ENCODE measurements at regions not wholly inside any gene's neighbourhood (a gene's known extent, or its start where the extent isn't known, plus 50 kb on each side); places are given as distances from the start of the nearest gene placed in this dataset.

GRCh38 chr16:52871481-52871880 lies 181.2 kb downstream of the CHD9NB start:
- no peak overlapping the region for H3K27ac ChIP-seq (ENCODE audit: low read depth, low read length)
- no peaks in the 10 kb centered on the region for H3K79me2 ChIP-seq (ENCODE audit: control insufficient read depth, insufficient read depth, low read length, poor library complexity)
- no peaks in the 10 kb centered on the region for H3K27me3 ChIP-seq (ENCODE audit: insufficient read depth, low read length)
- no peak overlapping the region for H3K9ac ChIP-seq (ENCODE audit: low read length)
- no peaks in the 10 kb centered on the region for H3K79me1 ChIP-seq (ENCODE audit: low read length)
- no peak overlapping the region for H4K12ac ChIP-seq (ENCODE audit: low read depth, low read length)
- H3K4me2 ChIP-seq (ENCODE audit: low read length): no peak overlapping the region
- H2AK5ac ChIP-seq (ENCODE audit: low read length): no peak overlapping the region
- no peak overlapping the region for H4K91ac ChIP-seq (ENCODE audit: low read depth, low read length)
- no peak overlapping the region for H3K14ac ChIP-seq (ENCODE audit: low read length)
- H4K8ac ChIP-seq (ENCODE audit: low read depth, low read length): no peak overlapping the region
- no peak overlapping the region for H2BK5ac ChIP-seq (ENCODE audit: low read depth, low read length, poor library complexity)
- H3K23ac ChIP-seq (ENCODE audit: low read length): no peak overlapping the region
- no peaks in the 10 kb centered on the region for H3K36me3 ChIP-seq (ENCODE audit: control insufficient read depth in 1 of 2, insufficient read depth in 2 of 2, low read length in 2 of 2)
- H2BK12ac ChIP-seq (ENCODE audit: low read length): no peak overlapping the region
- no peak overlapping the region for H3K4ac ChIP-seq (ENCODE audit: low read depth, low read length)
- no peak overlapping the region for H3K4me3 ChIP-seq (ENCODE audit: low read depth, low read length)
- no peak overlapping the region for H2BK120ac ChIP-seq (ENCODE audit: insufficient read depth, low read length, poor library complexity)
- H2AFZ ChIP-seq (ENCODE audit: insufficient read depth, low read length, poor library complexity): no peak overlapping the region
- no peak overlapping the region for H3K18ac ChIP-seq (ENCODE audit: low read length)
- DNase-seq: no peak
- H3K9me3 ChIP-seq (ENCODE audit: insufficient read depth, low read depth, low read length): peaks cover 1% of the 10 kb centered on the region
- H3K4me1 ChIP-seq (ENCODE audit: control insufficient read depth in 1 of 2, insufficient read depth in 2 of 2, low read length in 2 of 2): no peaks in the 10 kb centered on the region

- DNase-seq: no peak
- Histone ChIP-seq H2AFZ (ENCODE audit: insufficient read depth, low read length, poor library complexity) (no peak overlapping the region), H3K9ac (ENCODE audit: low read length) (no peak overlapping the region), H3K23ac (ENCODE audit: low read length) (no peak overlapping the region), H4K12ac (ENCODE audit: low read depth, low read length) (no peak overlapping the region), H3K4me1 (ENCODE audit: control insufficient read depth in 1 of 2, insufficient read depth in 2 of 2, low read length in 2 of 2) (peaks cover 0 to 4% of the 10 kb centered on the region in 2 experiments), H3K4ac (ENCODE audit: low read depth, low read length) (no peak overlapping the region), H3K27me3 (ENCODE audit: insufficient read depth, low read length) (no peaks in the 10 kb centered on the region), H3K4me2 (ENCODE audit: low read length) (no peak overlapping the region), H3K79me1 (ENCODE audit: low read length) (no peaks in the 10 kb centered on the region), H3K4me3 (ENCODE audit: low read depth, low read length) (no peak overlapping the region), H2BK120ac (ENCODE audit: insufficient read depth, low read length, poor library complexity) (no peak overlapping the region), H4K91ac (ENCODE audit: low read depth, low read length) (no peak overlapping the region), H3K9me3 (ENCODE audit: insufficient read depth, low read depth, low read length) (no peaks in the 10 kb centered on the region), H3K36me3 (ENCODE audit: control insufficient read depth in 1 of 2, insufficient read depth in 2 of 2, low read length in 2 of 2) (no peaks in the 10 kb centered on the region), H3K27ac (ENCODE audit: low read depth, low read length) (no peak overlapping the region), H3K14ac (ENCODE audit: low read length) (no peak overlapping the region), H4K8ac (ENCODE audit: low read depth, low read length) (no peak overlapping the region), H2BK12ac (ENCODE audit: low read length) (no peak overlapping the region), H3K79me2 (ENCODE audit: control insufficient read depth, insufficient read depth, low read length, poor library complexity) (no peaks in the 10 kb centered on the region), H3K18ac (ENCODE audit: low read length) (no peak overlapping the region), H2BK5ac (ENCODE audit: low read depth, low read length, poor library complexity) (no peak overlapping the region), H2AK5ac (ENCODE audit: low read length) (no peak overlapping the region)
- no CpG with 5 or more reads among the region's 1 CpG for WGBS (ENCODE audit: extremely low coverage, insufficient coverage, insufficient read length)
These were observed 183.5 kb downstream of the CHD9NB start for GRCh38 chr16:52869243-52869642.

- no peak overlapping the region for H2BK120ac ChIP-seq (ENCODE audit: insufficient read depth, low read length, poor library complexity)
- H3K4me2 ChIP-seq (ENCODE audit: low read length): no peak overlapping the region
- no peak overlapping the region for H2BK12ac ChIP-seq (ENCODE audit: low read length)
- no peaks in the 10 kb centered on the region for H3K27me3 ChIP-seq (ENCODE audit: insufficient read depth, low read length)
- DNase-seq: no peak
- no peak overlapping the region for H4K91ac ChIP-seq (ENCODE audit: low read depth, low read length)
- H3K4me3 ChIP-seq (ENCODE audit: low read depth, low read length): no peak overlapping the region
- no peak overlapping the region for H3K4ac ChIP-seq (ENCODE audit: low read depth, low read length)
- H3K4me1 ChIP-seq (ENCODE audit: control insufficient read depth in 1 of 2, insufficient read depth in 2 of 2, low read length in 2 of 2): peaks cover 0 to 4% of the 10 kb centered on the region in 2 experiments
- no peaks in the 10 kb centered on the region for H3K79me1 ChIP-seq (ENCODE audit: low read length)
- H3K18ac ChIP-seq (ENCODE audit: low read length): no peak overlapping the region
- H4K8ac ChIP-seq (ENCODE audit: low read depth, low read length): no peak overlapping the region
- no peaks in the 10 kb centered on the region for H3K79me2 ChIP-seq (ENCODE audit: control insufficient read depth, insufficient read depth, low read length, poor library complexity)
- no peaks in the 10 kb centered on the region for H3K36me3 ChIP-seq (ENCODE audit: control insufficient read depth in 1 of 2, insufficient read depth in 2 of 2, low read length in 2 of 2)
- H2AK5ac ChIP-seq (ENCODE audit: low read length): no peak overlapping the region
- no peak overlapping the region for H4K12ac ChIP-seq (ENCODE audit: low read depth, low read length)
- no peak overlapping the region for H3K27ac ChIP-seq (ENCODE audit: low read depth, low read length)
- no peak overlapping the region for H2BK5ac ChIP-seq (ENCODE audit: low read depth, low read length, poor library complexity)
- H3K23ac ChIP-seq (ENCODE audit: low read length): no peak overlapping the region
- H3K9ac ChIP-seq (ENCODE audit: low read length): no peak overlapping the region
- WGBS (ENCODE audit: extremely low coverage, insufficient coverage, insufficient read length): no CpG with 5 or more reads among the region's 4 CpGs
- no peak overlapping the region for H2AFZ ChIP-seq (ENCODE audit: insufficient read depth, low read length, poor library complexity)
- H3K14ac ChIP-seq (ENCODE audit: low read length): no peak overlapping the region
- no peaks in the 10 kb centered on the region for H3K9me3 ChIP-seq (ENCODE audit: insufficient read depth, low read depth, low read length)
These were observed 189.7 kb downstream of the CHD9NB start for GRCh38 chr16:52863000-52863399.

GRCh38 chr16:52861614-52862022 lies 191.1 kb downstream of the CHD9NB start:
- Histone ChIP-seq H2AK5ac (ENCODE audit: low read length) (no peak overlapping the region), H3K79me2 (ENCODE audit: control insufficient read depth, insufficient read depth, low read length, poor library complexity) (no peaks in the 10 kb centered on the region), H3K18ac (ENCODE audit: low read length) (no peak overlapping the region), H3K4ac (ENCODE audit: low read depth, low read length) (no peak overlapping the region), H3K9ac (ENCODE audit: low read length) (no peak overlapping the region), H2BK12ac (ENCODE audit: low read length) (no peak overlapping the region), H2AFZ (ENCODE audit: insufficient read depth, low read length, poor library complexity) (no peak overlapping the region), H4K8ac (ENCODE audit: low read depth, low read length) (no peak overlapping the region), H3K79me1 (ENCODE audit: low read length) (no peaks in the 10 kb centered on the region), H3K36me3 (ENCODE audit: control insufficient read depth in 1 of 2, insufficient read depth in 2 of 2, low read length in 2 of 2) (no peaks in the 10 kb centered on the region), H3K9me3 (ENCODE audit: insufficient read depth, low read depth, low read length) (no peaks in the 10 kb centered on the region), H3K23ac (ENCODE audit: low read length) (no peak overlapping the region), H3K27ac (ENCODE audit: low read depth, low read length) (no peak overlapping the region), H4K91ac (ENCODE audit: low read depth, low read length) (no peak overlapping the region), H3K14ac (ENCODE audit: low read length) (no peak overlapping the region), H3K4me2 (ENCODE audit: low read length) (no peak overlapping the region), H4K12ac (ENCODE audit: low read depth, low read length) (no peak overlapping the region), H3K4me3 (ENCODE audit: low read depth, low read length) (no peak overlapping the region), H2BK5ac (ENCODE audit: low read depth, low read length, poor library complexity) (no peak overlapping the region), H3K4me1 (ENCODE audit: control insufficient read depth in 1 of 2, insufficient read depth in 2 of 2, low read length in 2 of 2) (peaks cover 0 to 4% of the 10 kb centered on the region in 2 experiments), H2BK120ac (ENCODE audit: insufficient read depth, low read length, poor library complexity) (no peak overlapping the region), H3K27me3 (ENCODE audit: insufficient read depth, low read length) (no peaks in the 10 kb centered on the region)
- no CpG with 5 or more reads among the region's 7 CpGs for WGBS (ENCODE audit: extremely low coverage, insufficient coverage, insufficient read length)
- DNase-seq: peak; percentile 5 to 45

DNA sequence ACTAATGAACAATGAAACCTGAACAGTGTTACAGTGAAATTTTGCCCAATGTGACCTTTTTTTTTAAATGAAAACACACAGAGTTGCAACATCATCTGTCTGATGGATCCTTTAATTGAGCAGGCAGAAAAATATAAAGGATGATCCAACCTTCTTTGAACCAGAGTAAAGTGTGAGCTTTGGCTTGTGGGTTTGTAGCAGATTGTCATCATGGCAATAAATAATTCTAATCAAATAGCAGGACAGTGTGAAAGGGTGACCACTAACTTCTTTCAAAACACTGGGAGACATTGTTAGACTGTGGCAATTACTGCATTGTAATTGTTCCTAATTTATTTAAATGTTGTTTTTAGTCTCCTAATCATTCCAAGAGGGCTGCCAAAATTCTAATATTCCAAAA lies 197.2 kb downstream of the CHD9NB start:
- Histone ChIP-seq H3K79me2 (ENCODE audit: control insufficient read depth, insufficient read depth, low read length, poor library complexity) (no peaks in the 10 kb centered on the region), H3K14ac (ENCODE audit: low read length) (no peak overlapping the region)

More for the DNA sequence above, 197.2 kb downstream of the CHD9NB start:
- Histone ChIP-seq H3K79me1 (ENCODE audit: low read length) (no peaks in the 10 kb centered on the region), H2BK120ac (ENCODE audit: insufficient read depth, low read length, poor library complexity) (no peak overlapping the region), H3K23ac (ENCODE audit: low read length) (no peak overlapping the region), H3K27ac (ENCODE audit: low read depth, low read length) (no peak overlapping the region), H3K9ac (ENCODE audit: low read length) (no peak overlapping the region), H2AFZ (ENCODE audit: insufficient read depth, low read length, poor library complexity) (no peak overlapping the region), H3K18ac (ENCODE audit: low read length) (no peak overlapping the region), H4K91ac (ENCODE audit: low read depth, low read length) (no peak overlapping the region), H3K36me3 (ENCODE audit: control insufficient read depth in 1 of 2, insufficient read depth in 2 of 2, low read length in 2 of 2) (no peaks in the 10 kb centered on the region), H4K8ac (ENCODE audit: low read depth, low read length) (no peak overlapping the region), H3K9me3 (ENCODE audit: insufficient read depth, low read depth, low read length) (no peaks in the 10 kb centered on the region), H3K4me3 (ENCODE audit: low read depth, low read length) (no peak overlapping the region), H2AK5ac (ENCODE audit: low read length) (no peak overlapping the region), H2BK5ac (ENCODE audit: low read depth, low read length, poor library complexity) (no peak overlapping the region), H3K4me1 (ENCODE audit: control insufficient read depth in 1 of 2, insufficient read depth in 2 of 2, low read length in 2 of 2) (no peaks in the 10 kb centered on the region), H3K4me2 (ENCODE audit: low read length) (no peak overlapping the region), H3K27me3 (ENCODE audit: insufficient read depth, low read length) (no peaks in the 10 kb centered on the region), H4K12ac (ENCODE audit: low read depth, low read length) (no peak overlapping the region), H3K4ac (ENCODE audit: low read depth, low read length) (no peak overlapping the region), H2BK12ac (ENCODE audit: low read length) (no peak overlapping the region)
- DNase-seq: no peak
